Suprapubic skin (tissue), 4 donors: ENCODE measurements at regions not wholly inside any gene's neighbourhood (a gene's known extent, or its start where the extent isn't known, plus 50 kb on each side); places are given as distances from the start of the nearest gene placed in this dataset.
"Not testable (repeated sequence)": the region's sequence is repeated elsewhere in the genome, so short reads cannot be mapped to it uniquely, and the experiment has no call there.

Experiments
- CTCF ChIP-seq, 2 donors: fragments of 200-600 bp in 1 of 2; fragments of 450-650 bp in 1 of 2; sonication (generic) in 1 of 2; IDR thresholded peaks; one replicate each; pipeline ENCODE4 v1.5.1; 2016 to 2019; ENCODE audit warnings: antibody characterized with exemption in 2 of 2, mild to moderate bottlenecking in 1 of 2, moderate library complexity in 1 of 2
- EP300 ChIP-seq: sonication (generic); formaldehyde crosslinking; IDR thresholded peaks from one replicate; pipeline ENCODE4 v1.6.1; 2017; ENCODE audit warnings: antibody characterized with exemption
- POLR2A ChIP-seq, 2 donors: fragments of 450-650 bp; IDR thresholded peaks; one replicate each; pipeline ENCODE4 v1.6.1; 2017; ENCODE audit warnings: antibody characterized with exemption in 2 of 2, mild to moderate bottlenecking in 2 of 2, moderate library complexity in 2 of 2
- POLR2AphosphoS5 ChIP-seq, 3 donors: sonication (generic); formaldehyde crosslinking; IDR thresholded peaks; one replicate each; pipeline ENCODE4 v1.6.1; 2017; ENCODE audit warnings: antibody characterized with exemption in 3 of 3

- not testable (repeated sequence) for TF ChIP-seq CTCF (IDR thresholded peaks at IDR 0.05); POLR2A (IDR thresholded peaks at IDR 0.05); EP300; POLR2AphosphoS5 (IDR thresholded peaks at IDR 0.05)
Measured at GRCh38 chr7:9621306-9621902, 1188.0 kb downstream of the NXPH1 start.
